ENCODE measurements at regions not wholly inside any gene's neighbourhood (a gene's known extent, or its start where the extent isn't known, plus 50 kb on each side); places are given as distances from the start of the nearest gene placed in this dataset.

DNA sequence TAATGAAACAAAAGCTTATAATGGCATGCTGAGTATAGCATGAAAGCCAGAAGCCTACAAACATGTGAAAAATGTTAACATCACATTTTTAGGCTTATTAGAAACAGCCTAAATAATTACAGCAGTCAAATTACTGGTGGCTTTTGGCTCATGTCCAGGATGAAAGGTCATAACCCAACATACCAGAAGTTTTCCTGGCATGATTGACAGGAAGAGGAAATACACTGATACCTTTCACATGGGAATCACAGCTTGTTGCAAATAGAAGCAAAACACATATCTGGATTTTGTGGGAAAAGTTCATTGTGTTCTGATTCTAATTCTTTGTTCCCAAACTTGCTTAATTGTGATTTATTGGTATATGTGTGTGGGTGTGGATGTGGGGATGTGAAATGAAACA is 393.5 kb upstream of the ARRDC4 start:
- Histone ChIP-seq H3K27ac (ENCODE audit: insufficient read depth, low read depth, low read length) (peak overlapping the region; percentile 42), H3K36me3 (ENCODE audit: control insufficient read depth in 2 of 2, extremely low read depth in 1 of 2, insufficient read depth in 2 of 2, low read length in 2 of 2) (no peaks in the 10 kb centered on the region), H4K20me1 (replicated peaks; ENCODE audit: control insufficient read depth, extremely low read depth, insufficient read depth, low read length) (no peaks in the 10 kb centered on the region), H3K79me2 (ENCODE audit: control insufficient read depth, insufficient read depth, low read length) (no peaks in the 10 kb centered on the region), H3K27me3 (ENCODE audit: control insufficient read depth in 2 of 2, insufficient read depth in 2 of 2, low read length in 2 of 2) (no peaks in the 10 kb centered on the region), H3K9me3 (replicated peaks; ENCODE audit: control insufficient read depth, insufficient read depth, low read length) (no peaks in the 10 kb centered on the region), H3K4me2 (ENCODE audit: insufficient read depth, low read length) (peak overlapping the region; percentile 37), H3K4me1 (ENCODE audit: control insufficient read depth, extremely low read depth, insufficient read depth, low read length) (peaks cover 18% of the 10 kb centered on the region), H3K4me3 (replicated peaks in 1 of 3; ENCODE audit: insufficient read depth in 1 of 3, low read depth in 1 of 3, low read length in 3 of 3) (no peak overlapping the region), H3K9me1 (replicated peaks; ENCODE audit: control insufficient read depth, extremely low read depth, insufficient read depth, low read length) (no peaks in the 10 kb centered on the region), H3K9ac (replicated peaks; ENCODE audit: extremely low read depth, insufficient read depth, low read length) (peak overlapping the region; percentile 32), H2AFZ (ENCODE audit: low read depth, low read length) (peak overlapping the region; percentile 19)
- FAIRE-seq (peak; percentile 91), DNase-seq (ENCODE audit: low read depth, low spot score) (peak; percentile 97)
- ChIA-PET CTCF (interaction anchor here (1.0 kb wide), 2 partner anchors 61 to 321 kb away, joined by 3 to 4 read pairs; no protein-coding TSS in a partner anchor), POLR2A (interaction anchor here (0.9 kb wide), 1 partner anchor 63 kb away, joined by 4 read pairs; no protein-coding TSS in a partner anchor)
- intact Hi-C loops (cut with micrococcal nuclease): loop anchor here (1.0 to 10.0 kb wide), 4 partner anchors 63 to 1212 kb away; partner anchors contain the start of gene ARRDC4
- dilution Hi-C loops (cut with MboI; ENCODE audit: extremely low pct_ligation_motif_present, low sequenced_read_pairs): no loop called here
- TF ChIP-seq, protein P1, sequence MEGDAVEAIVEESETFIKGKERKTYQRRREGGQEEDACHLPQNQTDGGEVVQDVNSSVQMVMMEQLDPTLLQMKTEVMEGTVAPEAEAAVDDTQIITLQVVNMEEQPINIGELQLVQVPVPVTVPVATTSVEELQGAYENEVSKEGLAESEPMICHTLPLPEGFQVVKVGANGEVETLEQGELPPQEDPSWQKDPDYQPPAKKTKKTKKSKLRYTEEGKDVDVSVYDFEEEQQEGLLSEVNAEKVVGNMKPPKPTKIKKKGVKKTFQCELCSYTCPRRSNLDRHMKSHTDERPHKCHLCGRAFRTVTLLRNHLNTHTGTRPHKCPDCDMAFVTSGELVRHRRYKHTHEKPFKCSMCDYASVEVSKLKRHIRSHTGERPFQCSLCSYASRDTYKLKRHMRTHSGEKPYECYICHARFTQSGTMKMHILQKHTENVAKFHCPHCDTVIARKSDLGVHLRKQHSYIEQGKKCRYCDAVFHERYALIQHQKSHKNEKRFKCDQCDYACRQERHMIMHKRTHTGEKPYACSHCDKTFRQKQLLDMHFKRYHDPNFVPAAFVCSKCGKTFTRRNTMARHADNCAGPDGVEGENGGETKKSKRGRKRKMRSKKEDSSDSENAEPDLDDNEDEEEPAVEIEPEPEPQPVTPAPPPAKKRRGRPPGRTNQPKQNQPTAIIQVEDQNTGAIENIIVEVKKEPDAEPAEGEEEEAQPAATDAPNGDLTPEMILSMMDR (IDR thresholded peaks at IDR 0.05; ENCODE audit: extremely low read depth in 1 of 2, insufficient read depth in 1 of 2, low read depth in 1 of 2, low read length in 2 of 2): no peak
- TF ChIP-seq JUN (IDR thresholded peaks at IDR 0.05; ENCODE audit: borderline replicate concordance, insufficient read depth, insufficient read length, low read depth) (peak; percentile 55), POLR2AphosphoS5 (IDR thresholded peaks at IDR 0.05; ENCODE audit: insufficient read depth, low read depth, low read length) (peak; percentile 68), FOS (IDR thresholded peaks at IDR 0.05; ENCODE audit: borderline replicate concordance, insufficient read depth, low read length) (peak; percentile 41)
- no TSS peak for BruUV-seq (replicated peaks)

DNA sequence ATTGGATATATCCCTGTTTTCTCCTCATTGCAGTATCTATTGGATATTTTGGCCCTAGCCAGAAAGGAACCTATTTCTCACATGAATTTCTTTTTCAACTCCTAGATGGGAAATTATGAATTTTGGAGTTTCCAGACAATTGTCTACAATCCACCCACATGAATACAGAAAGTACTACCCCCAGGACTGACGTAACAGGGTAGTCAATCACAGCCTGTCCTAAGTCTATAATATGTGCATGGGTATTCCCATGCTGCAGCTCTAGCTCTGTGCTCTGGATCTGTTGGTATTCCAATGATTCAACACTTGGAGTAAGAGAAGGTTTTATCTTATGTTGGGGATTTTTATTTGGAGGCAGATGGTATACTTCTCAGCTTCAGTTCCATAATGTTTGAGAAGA is 393.1 kb upstream of the ARRDC4 start:
- H3K4me3 ChIP-seq (replicated peaks in 1 of 3; ENCODE audit: insufficient read depth in 1 of 3, low read depth in 1 of 3, low read length in 3 of 3): no peak overlapping the region
- BruUV-seq (replicated peaks): no TSS peak
- dilution Hi-C loops (cut with MboI; ENCODE audit: extremely low pct_ligation_motif_present, low sequenced_read_pairs) (no loop called here), intact Hi-C loops (cut with micrococcal nuclease) (loop anchor here (1.0 to 10.0 kb wide), 4 partner anchors 63 to 1213 kb away; partner anchors contain the start of gene ARRDC4)
- TF ChIP-seq JUN (IDR thresholded peaks at IDR 0.05; ENCODE audit: borderline replicate concordance, insufficient read depth, insufficient read length, low read depth): no peak
- TF ChIP-seq, protein P1 (IDR thresholded peaks at IDR 0.05; ENCODE audit: extremely low read depth in 1 of 2, insufficient read depth in 1 of 2, low read depth in 1 of 2, low read length in 2 of 2): no peak
- TF ChIP-seq FOS (IDR thresholded peaks at IDR 0.05; ENCODE audit: borderline replicate concordance, insufficient read depth, low read length): no peak
- no peaks in the 10 kb centered on the region for H4K20me1 ChIP-seq (replicated peaks; ENCODE audit: control insufficient read depth, extremely low read depth, insufficient read depth, low read length)
- peak overlapping the region; percentile 42 for H3K27ac ChIP-seq (ENCODE audit: insufficient read depth, low read depth, low read length)
- H3K9me1 ChIP-seq (replicated peaks; ENCODE audit: control insufficient read depth, extremely low read depth, insufficient read depth, low read length): no peaks in the 10 kb centered on the region
- CTCF ChIA-PET: interaction anchor here (0.9 to 1.0 kb wide), 3 partner anchors 62 to 322 kb away, joined by 3 to 4 read pairs (median 3); no protein-coding TSS in a partner anchor
- POLR2A ChIA-PET: no interaction called here
- peak overlapping the region; percentile 32 for H3K9ac ChIP-seq (replicated peaks; ENCODE audit: extremely low read depth, insufficient read depth, low read length)
- peaks cover 18% of the 10 kb centered on the region for H3K4me1 ChIP-seq (ENCODE audit: control insufficient read depth, extremely low read depth, insufficient read depth, low read length)
- peak overlapping the region; percentile 37 for H3K4me2 ChIP-seq (ENCODE audit: insufficient read depth, low read length)
- no peaks in the 10 kb centered on the region for H3K79me2 ChIP-seq (ENCODE audit: control insufficient read depth, insufficient read depth, low read length)
- H3K36me3 ChIP-seq (ENCODE audit: control insufficient read depth in 2 of 2, extremely low read depth in 1 of 2, insufficient read depth in 2 of 2, low read length in 2 of 2): no peaks in the 10 kb centered on the region
- H3K9me3 ChIP-seq (replicated peaks; ENCODE audit: control insufficient read depth, insufficient read depth, low read length): no peaks in the 10 kb centered on the region
- peak overlapping the region; percentile 19 for H2AFZ ChIP-seq (ENCODE audit: low read depth, low read length)
- DNase-seq (ENCODE audit: low read depth, low spot score) (no peak), FAIRE-seq (no peak)
- H3K27me3 ChIP-seq (ENCODE audit: control insufficient read depth in 2 of 2, insufficient read depth in 2 of 2, low read length in 2 of 2): no peaks in the 10 kb centered on the region

Data from endothelial cell of umbilical vein (primary cell).